Endothelial cell (in vitro differentiated cells): ENCODE measurements at regions not wholly inside any gene's neighbourhood (a gene's known extent, or its start where the extent isn't known, plus 50 kb on each side); places are given as distances from the start of the nearest gene placed in this dataset.
"Not testable (repeated sequence)": the region's sequence is repeated elsewhere in the genome, so short reads cannot be mapped to it uniquely, and the experiment has no call there.

Experiments
- DNase-seq: peaks from one replicate; pipeline ENCODE4 v3.0.0; 2021; ENCODE audit warnings: low spot score
- H3K27ac Mint-ChIP-seq: one replicate; pipeline ENCODE4 v1.8.0; 2021; ENCODE audit warnings: mixed read lengths, inconsistent platforms; ENCODE audit not compliant: unreplicated experiment
- H3K27me3 Mint-ChIP-seq: one replicate; pipeline ENCODE4 v1.8.0; 2021; ENCODE audit warnings: mild to moderate bottlenecking, moderate library complexity, mixed read lengths, inconsistent platforms; ENCODE audit not compliant: unreplicated experiment
- H3K36me3 Mint-ChIP-seq: one replicate; pipeline ENCODE4 v1.8.0; 2021; ENCODE audit warnings: mild to moderate bottlenecking, low read depth, mixed read lengths, inconsistent platforms; ENCODE audit not compliant: unreplicated experiment
- H3K4me1 Mint-ChIP-seq: one replicate; pipeline ENCODE4 v1.8.0; 2021; ENCODE audit warnings: mild to moderate bottlenecking, mixed read lengths, inconsistent platforms; ENCODE audit not compliant: unreplicated experiment
- H3K4me3 Mint-ChIP-seq: one replicate; pipeline ENCODE4 v1.8.0; 2021; ENCODE audit warnings: mild to moderate bottlenecking, mixed read lengths, inconsistent platforms; ENCODE audit not compliant: unreplicated experiment
- H3K9me3 Mint-ChIP-seq: one replicate; pipeline ENCODE4 v1.8.0; 2021; ENCODE audit warnings: mixed read lengths, inconsistent platforms; ENCODE audit not compliant: unreplicated experiment
- CTCF ChIP-seq: fragments of 200-600 bp; sonication (generic); IDR thresholded peaks from one replicate; pipeline ENCODE4 v1.5.0; 2021; ENCODE audit warnings: antibody characterized with exemption; ENCODE audit not compliant: unreplicated experiment

GRCh38 chr14:82029038-82029437 is 495.4 kb upstream of the SEL1L start:
- Mint-ChIP-seq H3K4me1 (no peaks in the 10 kb centered on the region), H3K27ac (no peak overlapping the region), H3K9me3 (peaks cover 27% of the 10 kb centered on the region), H3K36me3 (peaks cover 3% of the 10 kb centered on the region), H3K4me3 (no peak overlapping the region), H3K27me3 (peaks cover 5% of the 10 kb centered on the region)
- DNase-seq, result no peak
- TF ChIP-seq CTCF, result no peak

GRCh38 chr14:82035397-82035796 is 501.7 kb upstream of the SEL1L start:
- no peak for TF ChIP-seq CTCF
- H3K9me3 Mint-ChIP-seq, result no peaks in the 10 kb centered on the region
- no peaks in the 10 kb centered on the region for H3K4me1 Mint-ChIP-seq
- no peak overlapping the region for H3K27ac Mint-ChIP-seq
- H3K36me3 Mint-ChIP-seq, result no peaks in the 10 kb centered on the region
- DNase-seq, result no peak
- no peak overlapping the region for H3K4me3 Mint-ChIP-seq
- H3K27me3 Mint-ChIP-seq, result peaks cover 3% of the 10 kb centered on the region

GRCh38 chr14:82038066-82038465 is 504.4 kb upstream of the SEL1L start:
- DNase-seq, H3K36me3 Mint-ChIP-seq, H3K27me3 Mint-ChIP-seq, H3K4me3 Mint-ChIP-seq, H3K4me1 Mint-ChIP-seq, H3K27ac Mint-ChIP-seq: not testable (repeated sequence)
- peaks cover 12% of the 10 kb centered on the region for H3K9me3 Mint-ChIP-seq

GRCh38 chr14:82045339-82045738 is 511.7 kb upstream of the SEL1L start:
- no peaks in the 10 kb centered on the region for H3K4me1 Mint-ChIP-seq
- no peaks in the 10 kb centered on the region for H3K36me3 Mint-ChIP-seq
- peaks cover 12% of the 10 kb centered on the region for H3K9me3 Mint-ChIP-seq
- H3K27me3 Mint-ChIP-seq, result no peaks in the 10 kb centered on the region
- H3K4me3 Mint-ChIP-seq, result no peak overlapping the region
- no peak for TF ChIP-seq CTCF
- H3K27ac Mint-ChIP-seq, result no peak overlapping the region
- DNase-seq, result no peak

GRCh38 chr14:82046512-82047226 is 513.0 kb upstream of the SEL1L start:
- Mint-ChIP-seq H3K4me1 (no peaks in the 10 kb centered on the region), H3K27ac (no peak overlapping the region), H3K27me3 (no peaks in the 10 kb centered on the region)

More at GRCh38 chr14:82046512-82047226, 513.0 kb upstream of the SEL1L start:
- Mint-ChIP-seq H3K4me3 (no peak overlapping the region), H3K36me3 (no peaks in the 10 kb centered on the region), H3K9me3 (peaks cover 10% of the 10 kb centered on the region)
- TF ChIP-seq CTCF, result no peak
- DNase-seq, result no peak
